Glutamatergic neuron (in vitro differentiated cells): ENCODE measurements at regions not wholly inside any gene's neighbourhood (a gene's known extent, or its start where the extent isn't known, plus 50 kb on each side); places are given as distances from the start of the nearest gene placed in this dataset.

ENCODE experiments used
- DNase-seq: peaks from one replicate; pipeline ENCODE4 v3.0.0; 2022
- H3K27ac Mint-ChIP-seq: one replicate; pipeline ENCODE4 v1.8.0; 2020; ENCODE audit warnings: mild to moderate bottlenecking, mixed read lengths, inconsistent platforms; ENCODE audit not compliant: unreplicated experiment
- H3K27me3 Mint-ChIP-seq: one replicate; pipeline ENCODE4 v1.8.0; 2020; ENCODE audit warnings: mild to moderate bottlenecking, moderate library complexity, mixed read lengths, inconsistent platforms; ENCODE audit not compliant: unreplicated experiment
- H3K36me3 Mint-ChIP-seq: one replicate; pipeline ENCODE4 v1.8.0; 2020; ENCODE audit warnings: mild to moderate bottlenecking, mixed read lengths, inconsistent platforms; ENCODE audit not compliant: unreplicated experiment
- H3K4me1 Mint-ChIP-seq: one replicate; pipeline ENCODE4 v1.8.0; 2020; ENCODE audit warnings: mild to moderate bottlenecking, low read depth, mixed read lengths, inconsistent platforms; ENCODE audit not compliant: unreplicated experiment
- H3K4me3 Mint-ChIP-seq: one replicate; pipeline ENCODE4 v1.8.0; 2020; ENCODE audit warnings: mild to moderate bottlenecking, mixed read lengths, inconsistent platforms; ENCODE audit not compliant: unreplicated experiment
- H3K9me3 Mint-ChIP-seq: one replicate; pipeline ENCODE4 v1.8.0; 2020; ENCODE audit warnings: mild to moderate bottlenecking, moderate library complexity, mixed read lengths, inconsistent platforms; ENCODE audit not compliant: unreplicated experiment
- TF ChIP-seq, protein P1 (sequence below): fragments of 200-600 bp; sonication (generic); IDR thresholded peaks from one replicate; pipeline ENCODE4 v1.5.0; 2021; ENCODE audit not compliant: partially characterized antibody, unreplicated experiment

DNA sequence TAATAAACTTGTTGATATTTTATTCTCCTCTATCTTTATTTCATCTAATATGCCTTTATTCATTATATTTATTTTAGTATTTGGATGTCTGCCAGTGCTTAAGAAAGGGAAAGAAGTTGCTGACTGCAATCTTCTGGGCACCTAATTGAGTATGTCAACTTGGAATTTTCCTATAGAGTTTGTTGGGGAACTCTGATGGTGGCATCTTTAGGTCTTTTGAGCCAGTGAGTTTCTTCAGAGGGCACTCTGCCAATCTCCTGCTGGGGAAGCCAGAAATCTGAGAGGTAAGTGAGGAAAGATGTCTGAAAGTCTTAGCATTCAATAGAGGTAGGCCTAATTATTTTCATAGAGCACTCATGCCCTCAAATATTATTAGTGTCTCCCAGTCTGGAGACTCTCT is 475.0 kb downstream of the GABRG1 start:
- TF ChIP-seq, protein P1, sequence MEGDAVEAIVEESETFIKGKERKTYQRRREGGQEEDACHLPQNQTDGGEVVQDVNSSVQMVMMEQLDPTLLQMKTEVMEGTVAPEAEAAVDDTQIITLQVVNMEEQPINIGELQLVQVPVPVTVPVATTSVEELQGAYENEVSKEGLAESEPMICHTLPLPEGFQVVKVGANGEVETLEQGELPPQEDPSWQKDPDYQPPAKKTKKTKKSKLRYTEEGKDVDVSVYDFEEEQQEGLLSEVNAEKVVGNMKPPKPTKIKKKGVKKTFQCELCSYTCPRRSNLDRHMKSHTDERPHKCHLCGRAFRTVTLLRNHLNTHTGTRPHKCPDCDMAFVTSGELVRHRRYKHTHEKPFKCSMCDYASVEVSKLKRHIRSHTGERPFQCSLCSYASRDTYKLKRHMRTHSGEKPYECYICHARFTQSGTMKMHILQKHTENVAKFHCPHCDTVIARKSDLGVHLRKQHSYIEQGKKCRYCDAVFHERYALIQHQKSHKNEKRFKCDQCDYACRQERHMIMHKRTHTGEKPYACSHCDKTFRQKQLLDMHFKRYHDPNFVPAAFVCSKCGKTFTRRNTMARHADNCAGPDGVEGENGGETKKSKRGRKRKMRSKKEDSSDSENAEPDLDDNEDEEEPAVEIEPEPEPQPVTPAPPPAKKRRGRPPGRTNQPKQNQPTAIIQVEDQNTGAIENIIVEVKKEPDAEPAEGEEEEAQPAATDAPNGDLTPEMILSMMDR, result no peak
- no peaks in the 10 kb centered on the region for H3K4me1 Mint-ChIP-seq
- no peaks in the 10 kb centered on the region for H3K36me3 Mint-ChIP-seq
- peaks cover under 1% of the 10 kb centered on the region for H3K27me3 Mint-ChIP-seq
- no peak overlapping the region for H3K4me3 Mint-ChIP-seq
- peaks cover 2% of the 10 kb centered on the region for H3K9me3 Mint-ChIP-seq
- no peak for DNase-seq
- no peak overlapping the region for H3K27ac Mint-ChIP-seq

GRCh38 chr4:45647823-45648222 is 476.0 kb downstream of the GABRG1 start:
- TF ChIP-seq, protein P1, result no peak
- Mint-ChIP-seq H3K27ac (no peak overlapping the region), H3K4me1 (no peaks in the 10 kb centered on the region), H3K36me3 (no peaks in the 10 kb centered on the region), H3K4me3 (no peak overlapping the region), H3K27me3 (no peaks in the 10 kb centered on the region), H3K9me3 (no peaks in the 10 kb centered on the region)
- no peak for DNase-seq

- no peaks in the 10 kb centered on the region for H3K4me1 Mint-ChIP-seq
- H3K36me3 Mint-ChIP-seq, result no peaks in the 10 kb centered on the region
- H3K27ac Mint-ChIP-seq, result no peak overlapping the region
- H3K9me3 Mint-ChIP-seq, result no peaks in the 10 kb centered on the region
- DNase-seq, result no peak
- no peak overlapping the region for H3K4me3 Mint-ChIP-seq
- TF ChIP-seq, protein P1, result no peak
- no peaks in the 10 kb centered on the region for H3K27me3 Mint-ChIP-seq
Observed at GRCh38 chr4:45646885-45647590, 476.8 kb downstream of the GABRG1 start.

GRCh38 chr4:45640281-45640680 is 483.6 kb downstream of the GABRG1 start:
- Mint-ChIP-seq H3K27ac (no peak overlapping the region), H3K9me3 (no peaks in the 10 kb centered on the region), H3K4me3 (no peak overlapping the region), H3K36me3 (no peaks in the 10 kb centered on the region), H3K4me1 (no peaks in the 10 kb centered on the region), H3K27me3 (peaks cover 2% of the 10 kb centered on the region)
- TF ChIP-seq, protein P1, result no peak
- DNase-seq, result no peak

DNA sequence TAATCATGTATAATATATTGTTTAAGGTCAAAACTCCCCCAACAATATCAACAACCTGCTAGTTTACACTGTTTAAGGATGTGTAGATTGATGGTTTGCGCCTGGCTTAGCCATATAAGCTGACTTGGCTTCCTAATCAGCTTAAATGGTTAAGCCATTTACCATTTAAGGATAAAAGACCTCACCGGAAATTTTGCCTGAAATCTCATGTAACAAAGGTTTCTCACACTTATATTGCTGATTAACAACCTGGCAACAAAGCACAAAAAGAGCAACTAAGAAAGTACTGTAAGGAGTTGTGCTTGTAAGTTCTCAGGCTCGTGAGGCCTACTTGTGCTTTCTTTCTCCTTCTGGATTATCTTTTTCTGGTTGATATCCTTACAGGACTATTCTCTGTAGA is 485.2 kb downstream of the GABRG1 start:
- Mint-ChIP-seq H3K36me3 (no peaks in the 10 kb centered on the region), H3K4me1 (no peaks in the 10 kb centered on the region), H3K9me3 (no peaks in the 10 kb centered on the region), H3K4me3 (no peak overlapping the region), H3K27me3 (peaks cover 2% of the 10 kb centered on the region), H3K27ac (no peak overlapping the region)
- TF ChIP-seq, protein P1, result no peak
- DNase-seq, result no peak
